ENCODE measurements at regions not wholly inside any gene's neighbourhood (a gene's known extent, or its start where the extent isn't known, plus 50 kb on each side); places are given as distances from the start of the nearest gene placed in this dataset.

DNA sequence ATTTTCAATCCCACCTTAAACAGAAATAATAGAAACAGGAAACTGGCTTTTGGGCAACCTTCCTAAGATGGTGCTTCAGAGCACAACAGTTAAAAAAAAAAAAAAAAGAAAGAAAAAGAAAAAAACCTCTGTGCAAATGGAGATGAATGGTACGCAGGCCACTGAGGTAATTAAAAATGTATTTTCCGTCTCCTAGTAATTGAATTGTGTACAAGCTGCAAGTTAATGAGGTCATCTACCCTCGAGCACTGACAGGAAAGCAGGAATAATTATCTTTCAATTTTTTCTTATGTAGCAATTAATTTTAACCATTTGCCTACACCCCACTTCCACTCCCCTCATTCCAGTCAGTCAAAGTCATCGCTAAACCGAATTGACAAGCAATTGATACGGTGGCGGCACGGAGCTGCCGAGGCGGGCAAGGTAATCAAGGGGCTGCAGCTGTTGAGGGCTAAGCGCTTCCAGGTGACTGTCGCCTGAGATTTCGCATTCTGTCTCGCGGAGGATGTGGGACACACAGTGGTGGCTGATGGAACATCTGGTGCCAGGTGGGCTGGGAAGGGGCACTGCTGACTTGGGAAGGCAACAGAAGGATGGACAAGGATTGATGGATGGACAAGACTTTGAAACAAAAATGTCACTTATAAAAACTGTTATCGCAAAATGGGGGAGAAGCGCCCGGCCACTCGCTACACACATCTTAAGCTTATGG, 109.4 kb downstream of the RCN1 start:
- TF ChIP-seq, protein P1, sequence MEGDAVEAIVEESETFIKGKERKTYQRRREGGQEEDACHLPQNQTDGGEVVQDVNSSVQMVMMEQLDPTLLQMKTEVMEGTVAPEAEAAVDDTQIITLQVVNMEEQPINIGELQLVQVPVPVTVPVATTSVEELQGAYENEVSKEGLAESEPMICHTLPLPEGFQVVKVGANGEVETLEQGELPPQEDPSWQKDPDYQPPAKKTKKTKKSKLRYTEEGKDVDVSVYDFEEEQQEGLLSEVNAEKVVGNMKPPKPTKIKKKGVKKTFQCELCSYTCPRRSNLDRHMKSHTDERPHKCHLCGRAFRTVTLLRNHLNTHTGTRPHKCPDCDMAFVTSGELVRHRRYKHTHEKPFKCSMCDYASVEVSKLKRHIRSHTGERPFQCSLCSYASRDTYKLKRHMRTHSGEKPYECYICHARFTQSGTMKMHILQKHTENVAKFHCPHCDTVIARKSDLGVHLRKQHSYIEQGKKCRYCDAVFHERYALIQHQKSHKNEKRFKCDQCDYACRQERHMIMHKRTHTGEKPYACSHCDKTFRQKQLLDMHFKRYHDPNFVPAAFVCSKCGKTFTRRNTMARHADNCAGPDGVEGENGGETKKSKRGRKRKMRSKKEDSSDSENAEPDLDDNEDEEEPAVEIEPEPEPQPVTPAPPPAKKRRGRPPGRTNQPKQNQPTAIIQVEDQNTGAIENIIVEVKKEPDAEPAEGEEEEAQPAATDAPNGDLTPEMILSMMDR (IDR thresholded peaks at IDR 0.05), result no peak
- TF ChIP-seq POLR2A (IDR thresholded peaks at IDR 0.05), result no peak

Data from testis (tissue), 2 donors.